Tibial nerve (tissue), 4 donors: ENCODE measurements at regions not wholly inside any gene's neighbourhood (a gene's known extent, or its start where the extent isn't known, plus 50 kb on each side); places are given as distances from the start of the nearest gene placed in this dataset.
"Not testable (repeated sequence)": the region's sequence is repeated elsewhere in the genome, so short reads cannot be mapped to it uniquely, and the experiment has no call there.

ENCODE experiments used
- DNase-seq, 2 donors: peaks; one replicate each; pipeline ENCODE4 v3.0.0-alpha.2; 2019; ENCODE audit warnings: low spot score in 2 of 2
- H3K27ac ChIP-seq, 4 donors: fragments of 200-600 bp; sonication (generic) in 3 of 4; one replicate each; pipeline ENCODE4 v1.5.1; 2017 to 2019; ENCODE audit warnings: mild to moderate bottlenecking in 1 of 4
- H3K27me3 ChIP-seq, 2 donors: fragments of 200-600 bp; sonication (generic) in 1 of 2; one replicate each; pipeline versions ENCODE4 v1.5.1 to v1.6.0; 2017 to 2019
- H3K36me3 ChIP-seq, 3 donors: fragments of 200-600 bp; sonication (generic); one replicate each; pipeline ENCODE4 v1.5.1; 2018 to 2019
- H3K4me1 ChIP-seq, 4 donors: fragments of 200-600 bp; sonication (generic) in 3 of 4; one replicate each; pipeline ENCODE4 v1.5.1; 2017 to 2019
- H3K4me3 ChIP-seq, 4 donors: fragments of 200-600 bp; sonication (generic) in 3 of 4; one replicate each; pipeline ENCODE4 v1.5.1; 2017 to 2019; ENCODE audit warnings: mild to moderate bottlenecking in 1 of 4, moderate library complexity in 1 of 4
- H3K9me3 ChIP-seq, 4 donors: fragments of 200-600 bp; sonication (generic) in 3 of 4; one replicate each; pipeline ENCODE4 v1.5.1; 2017 to 2019
- EP300 ChIP-seq, 2 donors: sonication (generic); formaldehyde crosslinking; IDR thresholded peaks; one replicate each; pipeline ENCODE4 v1.6.1; 2017; ENCODE audit warnings: antibody characterized with exemption in 2 of 2, mild to moderate bottlenecking in 1 of 2
- POLR2A ChIP-seq, 2 donors: fragments of 450-650 bp; IDR thresholded peaks; one replicate each; pipeline ENCODE4 v1.6.1; 2017; ENCODE audit warnings: antibody characterized with exemption in 2 of 2, mild to moderate bottlenecking in 2 of 2, moderate library complexity in 2 of 2
- WGBS, 2 donors: methylation state at CpG; one replicate each; pipeline ENCODE4 v1.1.5; 2018; 5-methylcytosine and 5-hydroxymethylcytosine counted together
- TF ChIP-seq, protein P1 (sequence below), 5 experiments: fragments of 200-600 bp in 3 of 5; fragments of 450-650 bp in 2 of 5; sonication (generic) in 3 of 5; IDR thresholded peaks; one replicate each; pipeline ENCODE4 v1.5.1; 2016 to 2019; ENCODE audit warnings: antibody characterized with exemption in 5 of 5, mild to moderate bottlenecking in 3 of 5, moderate library complexity in 2 of 5

DNA sequence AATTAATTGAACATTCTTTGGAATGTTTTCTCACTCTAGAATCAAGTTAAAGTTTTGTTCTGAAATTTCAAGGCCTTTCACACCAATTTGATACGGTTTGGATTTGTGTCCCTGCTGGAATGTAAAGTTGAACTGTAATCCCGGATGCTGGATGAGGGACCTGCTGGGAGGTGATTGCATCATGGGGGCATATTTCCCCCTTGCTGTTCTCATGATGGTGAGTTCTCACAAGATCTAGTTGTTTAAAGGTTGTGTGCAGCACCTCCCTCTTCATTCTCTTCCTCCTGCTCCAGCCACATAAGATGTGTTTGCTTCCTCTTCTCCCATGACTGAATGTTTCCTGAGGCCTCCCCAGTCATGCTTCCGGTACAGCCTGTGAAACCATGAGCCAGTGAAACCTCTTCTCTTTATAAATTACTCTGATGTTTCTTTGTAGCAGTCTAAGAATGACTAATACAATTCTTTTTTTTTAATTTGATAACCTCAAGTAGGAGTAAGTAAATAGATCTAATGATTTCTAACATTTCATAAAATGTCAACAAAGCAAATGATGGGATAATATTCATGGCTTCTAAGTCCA, 144.2 kb upstream of the CDH7 start:
- Histone ChIP-seq H3K4me1 (no peaks in the 10 kb centered on the region), H3K4me3 (no peak overlapping the region), H3K36me3 (no peaks in the 10 kb centered on the region), H3K9me3 (no peaks in the 10 kb centered on the region), H3K27ac (no peak overlapping the region), H3K27me3 (no peaks in the 10 kb centered on the region)
- WGBS, 2 donors = 75 to 88% methylated on average over 3 of the region's 3 CpGs
- no peak for TF ChIP-seq EP300 (IDR thresholded peaks at IDR 0.05)
- no peak for DNase-seq

- not testable (repeated sequence) for H3K9me3 ChIP-seq, H3K27me3 ChIP-seq, H3K4me1 ChIP-seq, DNase-seq, H3K4me3 ChIP-seq, H3K36me3 ChIP-seq, H3K27ac ChIP-seq
- WGBS, 2 donors = 96% methylated on average over 21 to 29 of the region's 30 CpGs
Measured at GRCh38 chr18:65605352-65605751, 145.5 kb upstream of the CDH7 start.

GRCh38 chr18:65601775-65602174, 149.0 kb upstream of the CDH7 start:
- WGBS, 2 donors = 60 to 67% methylated on average over 2 of the region's 2 CpGs

GRCh38 chr18:65592435-65592834, 158.4 kb upstream of the CDH7 start:
- Histone ChIP-seq H3K4me3 (no peak overlapping the region), H3K36me3 (no peaks in the 10 kb centered on the region), H3K27me3 (no peaks in the 10 kb centered on the region), H3K4me1 (no peaks in the 10 kb centered on the region), H3K27ac (no peak overlapping the region), H3K9me3 (no peaks in the 10 kb centered on the region)
- no peak for TF ChIP-seq POLR2A (IDR thresholded peaks at IDR 0.05)
- TF ChIP-seq, protein P1, sequence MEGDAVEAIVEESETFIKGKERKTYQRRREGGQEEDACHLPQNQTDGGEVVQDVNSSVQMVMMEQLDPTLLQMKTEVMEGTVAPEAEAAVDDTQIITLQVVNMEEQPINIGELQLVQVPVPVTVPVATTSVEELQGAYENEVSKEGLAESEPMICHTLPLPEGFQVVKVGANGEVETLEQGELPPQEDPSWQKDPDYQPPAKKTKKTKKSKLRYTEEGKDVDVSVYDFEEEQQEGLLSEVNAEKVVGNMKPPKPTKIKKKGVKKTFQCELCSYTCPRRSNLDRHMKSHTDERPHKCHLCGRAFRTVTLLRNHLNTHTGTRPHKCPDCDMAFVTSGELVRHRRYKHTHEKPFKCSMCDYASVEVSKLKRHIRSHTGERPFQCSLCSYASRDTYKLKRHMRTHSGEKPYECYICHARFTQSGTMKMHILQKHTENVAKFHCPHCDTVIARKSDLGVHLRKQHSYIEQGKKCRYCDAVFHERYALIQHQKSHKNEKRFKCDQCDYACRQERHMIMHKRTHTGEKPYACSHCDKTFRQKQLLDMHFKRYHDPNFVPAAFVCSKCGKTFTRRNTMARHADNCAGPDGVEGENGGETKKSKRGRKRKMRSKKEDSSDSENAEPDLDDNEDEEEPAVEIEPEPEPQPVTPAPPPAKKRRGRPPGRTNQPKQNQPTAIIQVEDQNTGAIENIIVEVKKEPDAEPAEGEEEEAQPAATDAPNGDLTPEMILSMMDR (IDR thresholded peaks at IDR 0.05) = no peak
- no peak for TF ChIP-seq EP300 (IDR thresholded peaks at IDR 0.05)
- no peak for DNase-seq
- WGBS, 2 donors = 87% methylated on average over 4 of the region's 4 CpGs

More at GRCh38 chr18:65601775-65602174, 149.0 kb upstream of the CDH7 start:
- DNase-seq = no peak
- TF ChIP-seq, protein P1 (IDR thresholded peaks at IDR 0.05) = no peak
- TF ChIP-seq EP300 (IDR thresholded peaks at IDR 0.05) (no peak), POLR2A (IDR thresholded peaks at IDR 0.05) (no peak)
- Histone ChIP-seq H3K4me1 (no peaks in the 10 kb centered on the region), H3K36me3 (no peaks in the 10 kb centered on the region), H3K9me3 (no peaks in the 10 kb centered on the region), H3K4me3 (no peak overlapping the region), H3K27me3 (no peaks in the 10 kb centered on the region), H3K27ac (no peak overlapping the region)

DNA sequence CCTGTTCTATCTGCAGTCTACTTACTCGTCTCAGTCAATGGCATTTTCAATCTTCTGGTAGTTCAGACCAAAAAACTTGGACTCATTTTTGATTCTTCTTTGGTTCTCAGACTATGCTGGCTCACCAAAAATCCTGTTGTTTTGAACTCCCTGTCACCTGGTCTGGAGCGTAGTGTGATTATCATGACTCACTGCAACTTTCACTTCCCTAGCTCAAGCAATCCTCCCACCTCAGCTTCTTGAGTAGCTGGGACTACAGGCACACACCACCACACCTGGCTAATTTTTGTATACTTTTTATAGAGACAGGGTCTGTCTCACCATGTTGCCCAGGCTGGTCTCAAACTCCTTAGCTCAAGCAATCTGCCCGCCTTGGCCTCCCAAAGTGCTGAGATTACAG, 163.3 kb upstream of the CDH7 start:
- TF ChIP-seq EP300 (IDR thresholded peaks at IDR 0.05) (no peak), POLR2A (IDR thresholded peaks at IDR 0.05) (no peak)
- TF ChIP-seq, protein P1 (IDR thresholded peaks at IDR 0.05) = no peak
- WGBS, 2 donors = 89 to 90% methylated on average over 3 of the region's 3 CpGs
- H3K27ac ChIP-seq = no peak overlapping the region
- H3K27me3 ChIP-seq = no peaks in the 10 kb centered on the region
- no peak overlapping the region for H3K4me3 ChIP-seq
- no peak for DNase-seq
- H3K36me3 ChIP-seq = no peaks in the 10 kb centered on the region
- H3K9me3 ChIP-seq = no peaks in the 10 kb centered on the region
- H3K4me1 ChIP-seq = no peaks in the 10 kb centered on the region

- DNase-seq, H3K27ac ChIP-seq: not testable (repeated sequence)
- WGBS, 2 donors = 65 to 80% methylated on average over 1 to 2 of the region's 2 CpGs
Measured at GRCh38 chr18:65582094-65582493, 168.7 kb upstream of the CDH7 start.

DNA sequence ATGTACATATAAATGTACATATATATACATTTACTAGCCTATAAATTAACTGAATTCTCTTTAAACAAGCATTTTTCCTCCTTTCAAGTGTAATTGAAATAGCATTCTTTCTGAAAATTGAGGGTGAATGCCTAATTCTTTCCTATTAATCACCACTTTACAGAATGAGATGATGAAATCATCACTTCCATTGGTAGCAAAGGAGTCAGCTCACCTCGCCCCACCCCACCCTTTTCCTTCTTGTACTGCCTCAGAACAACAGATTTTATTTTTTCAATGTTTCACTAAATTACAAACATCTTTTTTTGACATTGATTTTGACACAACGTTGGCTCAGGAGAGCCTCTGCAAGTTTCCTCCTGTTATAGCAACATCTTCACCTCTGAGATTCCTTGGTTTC, 181.9 kb upstream of the CDH7 start:
- Histone ChIP-seq H3K36me3 (no peaks in the 10 kb centered on the region), H3K27ac (no peak overlapping the region), H3K4me3 (no peak overlapping the region), H3K4me1 (no peaks in the 10 kb centered on the region), H3K27me3 (no peaks in the 10 kb centered on the region), H3K9me3 (no peaks in the 10 kb centered on the region)
- whole genome bisulfite sequencing, 2 donors = 62 to 68% methylated on average over 2 of the region's 2 CpGs
- no peak for TF ChIP-seq POLR2A (IDR thresholded peaks at IDR 0.05)
- no peak for TF ChIP-seq EP300 (IDR thresholded peaks at IDR 0.05)
- TF ChIP-seq, protein P1 (IDR thresholded peaks at IDR 0.05) = no peak
- DNase-seq = no peak

More at GRCh38 chr18:65582094-65582493, 168.7 kb upstream of the CDH7 start:
- H3K27me3 ChIP-seq, H3K4me1 ChIP-seq, H3K9me3 ChIP-seq, H3K36me3 ChIP-seq, H3K4me3 ChIP-seq: not testable (repeated sequence)
